Osteoblast (primary cell): ENCODE measurements at regions not wholly inside any gene's neighbourhood (a gene's known extent, or its start where the extent isn't known, plus 50 kb on each side); places are given as distances from the start of the nearest gene placed in this dataset.

Experiments used
- DNase-seq: peaks from one replicate; pipeline ENCODE4 v3.0.0; 2011; ENCODE audit warnings: low spot score, mixed read lengths; ENCODE audit not compliant: insufficient read length; ENCODE audit errors: missing footprints
- H2AFZ ChIP-seq: 2 replicates; pipeline ENCODE4 v1.6.0; 2011; ENCODE audit warnings: mild to moderate bottlenecking, low read length
- H3K27ac ChIP-seq: 2 replicates; pipeline ENCODE4 v1.5.1; 2011; ENCODE audit warnings: mild to moderate bottlenecking, low read depth, low read length, moderate library complexity
- H3K27me3 ChIP-seq: 2 replicates; pipeline ENCODE4 v1.6.0; 2012; ENCODE audit warnings: mild to moderate bottlenecking, control low read depth, inconsistent platforms, low read length, moderate library complexity; ENCODE audit not compliant: insufficient read depth
- H3K36me3 ChIP-seq: 2 replicates; pipeline ENCODE4 v1.5.1; 2011; ENCODE audit warnings: mild to moderate bottlenecking, low read length, control low read depth, moderate library complexity; ENCODE audit not compliant: insufficient read depth
- H3K4me1 ChIP-seq: 2 replicates; pipeline ENCODE4 v1.5.1; 2011; ENCODE audit warnings: mild to moderate bottlenecking, low read length, control low read depth, moderate library complexity; ENCODE audit not compliant: insufficient read depth
- H3K4me2 ChIP-seq: 2 replicates; pipeline ENCODE4 v1.6.0; 2011; ENCODE audit warnings: mild to moderate bottlenecking, low read length; ENCODE audit not compliant: insufficient read depth
- H3K4me3 ChIP-seq: fragments of 200-600 bp; sonication (generic); 3 replicates; pipeline ENCODE4 v1.5.1; 2012; ENCODE audit warnings: mild to moderate bottlenecking, low read length, inconsistent platforms; ENCODE audit not compliant: insufficient read depth
- H3K79me2 ChIP-seq: 2 replicates; pipeline ENCODE4 v1.6.0; 2012; ENCODE audit warnings: mild to moderate bottlenecking, low read length, control low read depth, inconsistent platforms; ENCODE audit not compliant: insufficient read depth
- H3K9me3 ChIP-seq: 2 replicates; pipeline ENCODE4 v1.5.1; 2011; ENCODE audit warnings: low read depth, low read length, control low read depth
- H4K20me1 ChIP-seq: 2 replicates; pipeline ENCODE4 v1.6.0; 2012; ENCODE audit warnings: mild to moderate bottlenecking, low read length, control low read depth; ENCODE audit not compliant: insufficient read depth
- TF ChIP-seq, protein P1 (sequence below): IDR thresholded peaks from 2 replicates; pipeline ENCODE4 v1.5.1; 2011; ENCODE audit warnings: mild to moderate bottlenecking, low read depth, low read length, moderate library complexity; ENCODE audit errors: extremely low read depth

- Histone ChIP-seq H3K9me3 (no peaks in the 10 kb centered on the region), H2AFZ (no peak overlapping the region), H3K4me2 (no peak overlapping the region), H4K20me1 (no peaks in the 10 kb centered on the region), H3K4me3 (no peak overlapping the region), H3K79me2 (no peaks in the 10 kb centered on the region), H3K27me3 (no peaks in the 10 kb centered on the region), H3K36me3 (no peaks in the 10 kb centered on the region), H3K4me1 (peaks cover 34% of the 10 kb centered on the region), H3K27ac (no peak overlapping the region)
- TF ChIP-seq, protein P1, sequence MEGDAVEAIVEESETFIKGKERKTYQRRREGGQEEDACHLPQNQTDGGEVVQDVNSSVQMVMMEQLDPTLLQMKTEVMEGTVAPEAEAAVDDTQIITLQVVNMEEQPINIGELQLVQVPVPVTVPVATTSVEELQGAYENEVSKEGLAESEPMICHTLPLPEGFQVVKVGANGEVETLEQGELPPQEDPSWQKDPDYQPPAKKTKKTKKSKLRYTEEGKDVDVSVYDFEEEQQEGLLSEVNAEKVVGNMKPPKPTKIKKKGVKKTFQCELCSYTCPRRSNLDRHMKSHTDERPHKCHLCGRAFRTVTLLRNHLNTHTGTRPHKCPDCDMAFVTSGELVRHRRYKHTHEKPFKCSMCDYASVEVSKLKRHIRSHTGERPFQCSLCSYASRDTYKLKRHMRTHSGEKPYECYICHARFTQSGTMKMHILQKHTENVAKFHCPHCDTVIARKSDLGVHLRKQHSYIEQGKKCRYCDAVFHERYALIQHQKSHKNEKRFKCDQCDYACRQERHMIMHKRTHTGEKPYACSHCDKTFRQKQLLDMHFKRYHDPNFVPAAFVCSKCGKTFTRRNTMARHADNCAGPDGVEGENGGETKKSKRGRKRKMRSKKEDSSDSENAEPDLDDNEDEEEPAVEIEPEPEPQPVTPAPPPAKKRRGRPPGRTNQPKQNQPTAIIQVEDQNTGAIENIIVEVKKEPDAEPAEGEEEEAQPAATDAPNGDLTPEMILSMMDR = no peak
- no peak for DNase-seq
Measured at GRCh38 chr4:141804836-141805235, 168.5 kb downstream of the IL15 start.

GRCh38 chr4:141807103-141807891, 170.9 kb downstream of the IL15 start:
- Histone ChIP-seq H3K36me3 (no peaks in the 10 kb centered on the region), H3K4me2 (peak overlapping the region; percentile 2), H2AFZ (peak overlapping the region; percentile 10), H4K20me1 (no peaks in the 10 kb centered on the region), H3K9me3 (no peaks in the 10 kb centered on the region), H3K79me2 (no peaks in the 10 kb centered on the region), H3K4me1 (peaks cover 33% of the 10 kb centered on the region), H3K27me3 (no peaks in the 10 kb centered on the region), H3K27ac (peak overlapping the region; percentile 3), H3K4me3 (no peak overlapping the region)
- DNase-seq = no peak
- TF ChIP-seq, protein P1 = no peak

GRCh38 chr4:141810038-141810711, 173.8 kb downstream of the IL15 start:
- H3K4me2 ChIP-seq = no peak overlapping the region
- no peaks in the 10 kb centered on the region for H3K36me3 ChIP-seq
- no peak overlapping the region for H3K4me3 ChIP-seq
- no peaks in the 10 kb centered on the region for H4K20me1 ChIP-seq
- H3K79me2 ChIP-seq = no peaks in the 10 kb centered on the region
- H2AFZ ChIP-seq = no peak overlapping the region
- H3K9me3 ChIP-seq = no peaks in the 10 kb centered on the region
- H3K27ac ChIP-seq = peak overlapping the region; percentile 6
- H3K27me3 ChIP-seq = no peaks in the 10 kb centered on the region
- H3K4me1 ChIP-seq = peaks cover 24% of the 10 kb centered on the region
- no peak for DNase-seq
- TF ChIP-seq, protein P1 = no peak

- peak overlapping the region; percentile 6 for H3K27ac ChIP-seq
- H3K4me3 ChIP-seq = no peak overlapping the region
- H3K36me3 ChIP-seq = no peaks in the 10 kb centered on the region
- no peaks in the 10 kb centered on the region for H3K27me3 ChIP-seq
- TF ChIP-seq, protein P1 = no peak
- no peaks in the 10 kb centered on the region for H3K79me2 ChIP-seq
- no peaks in the 10 kb centered on the region for H3K9me3 ChIP-seq
- H3K4me2 ChIP-seq = no peak overlapping the region
- H4K20me1 ChIP-seq = no peaks in the 10 kb centered on the region
- no peak for DNase-seq
- peaks cover 24% of the 10 kb centered on the region for H3K4me1 ChIP-seq
- H2AFZ ChIP-seq = peak overlapping the region; percentile 47
Measured at GRCh38 chr4:141810712-141811375, 174.5 kb downstream of the IL15 start.
